ENCODE measurements at regions not wholly inside any gene's neighbourhood (a gene's known extent, or its start where the extent isn't known, plus 50 kb on each side); places are given as distances from the start of the nearest gene placed in this dataset.

DNA sequence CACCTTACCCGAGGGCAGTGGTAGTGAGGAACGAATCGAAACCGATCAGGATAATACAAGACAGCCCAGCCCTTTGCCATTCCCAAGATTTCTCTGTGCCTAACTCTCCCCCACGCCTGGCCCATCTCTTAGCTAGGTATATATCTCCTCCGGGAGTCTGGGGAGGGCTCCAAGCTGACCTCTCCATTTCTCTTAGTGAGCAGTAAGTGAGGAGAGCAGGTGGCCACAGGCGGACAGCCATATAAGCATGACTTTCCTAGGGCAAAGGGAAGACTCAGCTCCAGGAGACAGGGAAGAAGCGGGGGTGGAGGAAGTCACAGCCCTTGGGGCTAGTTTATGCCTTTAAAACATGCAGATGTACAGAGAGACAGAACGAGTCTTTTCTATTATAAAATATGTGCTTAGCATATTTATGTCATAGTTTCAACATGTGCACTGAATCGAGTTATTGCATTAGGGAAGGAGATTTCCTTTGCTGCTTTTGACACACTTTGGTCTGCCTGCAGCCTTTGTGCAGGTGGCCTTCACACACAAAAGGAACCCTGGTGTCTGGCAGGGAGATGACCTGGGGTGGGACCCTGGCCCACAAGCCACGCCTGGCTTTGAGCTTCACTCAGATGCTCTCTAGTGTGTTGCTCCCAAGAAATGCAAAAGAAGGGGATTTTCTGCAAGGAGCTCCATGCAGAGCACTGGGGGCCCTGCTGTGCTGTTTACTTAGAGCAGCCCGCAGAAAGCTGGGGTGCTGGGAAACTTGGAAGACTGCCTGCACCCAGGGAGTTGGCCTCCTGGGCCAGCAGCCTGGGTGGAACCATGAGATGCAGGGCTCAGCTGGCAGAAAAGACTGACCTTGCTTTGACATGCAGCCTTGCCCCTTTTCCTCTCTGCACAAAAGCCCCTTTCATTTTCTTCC, 613.3 kb downstream of the BCOR start:
- TF ChIP-seq, protein P1, sequence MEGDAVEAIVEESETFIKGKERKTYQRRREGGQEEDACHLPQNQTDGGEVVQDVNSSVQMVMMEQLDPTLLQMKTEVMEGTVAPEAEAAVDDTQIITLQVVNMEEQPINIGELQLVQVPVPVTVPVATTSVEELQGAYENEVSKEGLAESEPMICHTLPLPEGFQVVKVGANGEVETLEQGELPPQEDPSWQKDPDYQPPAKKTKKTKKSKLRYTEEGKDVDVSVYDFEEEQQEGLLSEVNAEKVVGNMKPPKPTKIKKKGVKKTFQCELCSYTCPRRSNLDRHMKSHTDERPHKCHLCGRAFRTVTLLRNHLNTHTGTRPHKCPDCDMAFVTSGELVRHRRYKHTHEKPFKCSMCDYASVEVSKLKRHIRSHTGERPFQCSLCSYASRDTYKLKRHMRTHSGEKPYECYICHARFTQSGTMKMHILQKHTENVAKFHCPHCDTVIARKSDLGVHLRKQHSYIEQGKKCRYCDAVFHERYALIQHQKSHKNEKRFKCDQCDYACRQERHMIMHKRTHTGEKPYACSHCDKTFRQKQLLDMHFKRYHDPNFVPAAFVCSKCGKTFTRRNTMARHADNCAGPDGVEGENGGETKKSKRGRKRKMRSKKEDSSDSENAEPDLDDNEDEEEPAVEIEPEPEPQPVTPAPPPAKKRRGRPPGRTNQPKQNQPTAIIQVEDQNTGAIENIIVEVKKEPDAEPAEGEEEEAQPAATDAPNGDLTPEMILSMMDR (IDR thresholded peaks at IDR 0.05) = no peak
- no peak for TF ChIP-seq POLR2A (IDR thresholded peaks at IDR 0.05)

Data from uterus (tissue), 2 donors.